Right ventricle myocardium superior (tissue), 1 donor: ENCODE measurements at regions not wholly inside any gene's neighbourhood (a gene's known extent, or its start where the extent isn't known, plus 50 kb on each side); places are given as distances from the start of the nearest gene placed in this dataset.

ENCODE experiments used
- ATAC-seq: fragments of 200-7000 bp; cut with Tn5 transposase; one replicate; pipeline ENCODE4 v1.9.1; 2020; ENCODE audit warnings: mild to moderate bottlenecking; ENCODE audit not compliant: poor library complexity
- DNase-seq: peaks from one replicate; pipeline ENCODE4 v3.0.0-alpha.2; 2020
- intact Hi-C: fragments of 100-400 bp; cut with DNase I; formaldehyde crosslinking; loops from one replicate; pipeline ENCODE4 v1.11.2; 2022
- donor health status: DM: no; HTN: yes; CAD: no; lungs with severe emphysema.

- DNase-seq: no peak
- intact Hi-C loops: no loop called here
- ATAC-seq: no peak
Measured at GRCh38 chr15:87123676-87124382, 1044.2 kb downstream of the AGBL1 start.

- DNase-seq (no peak), ATAC-seq (no peak)
Measured at GRCh38 chr15:87121336-87121735, 1041.7 kb downstream of the AGBL1 start.

DNA sequence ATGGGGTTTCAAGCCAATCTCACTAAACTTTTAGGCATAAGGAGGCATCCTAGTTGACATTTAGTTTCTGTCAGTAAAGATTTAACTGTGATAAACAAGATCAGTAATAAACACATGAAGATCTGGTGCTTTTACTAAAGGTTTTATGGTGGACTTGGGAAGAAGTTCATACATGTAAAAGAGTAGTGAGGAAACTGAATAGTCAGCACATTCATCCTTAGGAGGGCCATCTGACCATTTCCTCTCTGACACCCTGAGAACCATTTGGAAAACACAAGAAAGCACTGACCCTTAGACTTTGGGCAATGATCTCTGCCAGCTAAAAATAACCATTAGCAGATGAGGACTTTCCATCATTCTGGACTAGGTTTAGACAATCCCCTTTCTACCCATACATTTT is 1040.9 kb downstream of the AGBL1 start:
- ATAC-seq: no peak
- intact Hi-C loops: no loop called here
- no peak for DNase-seq

More at GRCh38 chr15:87121336-87121735, 1041.7 kb downstream of the AGBL1 start:
- intact Hi-C loops: no loop called here

GRCh38 chr15:87118846-87119245 is 1039.2 kb downstream of the AGBL1 start:
- ATAC-seq (no peak), DNase-seq (no peak)
- intact Hi-C loops: no loop called here

GRCh38 chr15:87118435-87118834 is 1038.8 kb downstream of the AGBL1 start:
- DNase-seq (no peak), ATAC-seq (no peak)
- intact Hi-C loops: no loop called here

DNA sequence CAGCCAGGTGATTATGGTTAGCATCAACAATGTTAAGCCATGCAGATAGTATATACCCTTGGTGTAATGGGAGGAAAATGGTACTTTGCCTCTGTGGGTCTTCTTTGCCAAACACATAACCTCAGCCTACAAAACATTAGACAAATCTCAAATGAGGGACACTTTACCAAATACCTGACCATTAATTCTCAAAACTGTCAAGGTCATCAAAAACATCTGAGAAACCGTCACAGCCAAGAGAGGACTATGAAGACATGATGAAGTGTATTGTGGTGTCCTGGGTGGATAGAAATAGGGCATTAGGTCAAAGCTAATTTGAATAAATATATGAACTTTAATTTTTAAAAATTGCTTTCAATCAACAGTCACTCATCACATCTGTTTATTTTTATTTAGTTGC is 1036.1 kb downstream of the AGBL1 start:
- DNase-seq (no peak), ATAC-seq (no peak)
- intact Hi-C loops: no loop called here

DNA sequence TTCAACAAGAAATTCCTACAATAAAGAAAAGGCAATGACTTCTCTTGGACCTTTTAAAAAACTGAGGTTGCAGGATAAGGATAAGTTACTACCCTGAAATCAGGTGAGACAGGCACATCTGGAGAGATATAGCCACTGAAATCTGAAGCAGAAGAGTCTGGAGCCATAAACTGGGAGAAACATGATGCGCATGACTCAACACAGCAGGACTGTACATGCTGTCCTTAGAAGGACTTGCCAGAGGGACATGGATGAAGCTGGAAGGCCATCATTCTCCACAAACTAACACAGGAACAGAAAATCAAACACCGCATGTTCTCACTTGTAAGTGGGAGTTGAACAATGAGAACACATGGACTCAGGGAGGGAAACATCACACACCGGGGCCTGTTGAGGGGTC is 1020.2 kb downstream of the AGBL1 start:
- intact Hi-C loops: no loop called here
- no peak for DNase-seq
- ATAC-seq: no peak

DNA sequence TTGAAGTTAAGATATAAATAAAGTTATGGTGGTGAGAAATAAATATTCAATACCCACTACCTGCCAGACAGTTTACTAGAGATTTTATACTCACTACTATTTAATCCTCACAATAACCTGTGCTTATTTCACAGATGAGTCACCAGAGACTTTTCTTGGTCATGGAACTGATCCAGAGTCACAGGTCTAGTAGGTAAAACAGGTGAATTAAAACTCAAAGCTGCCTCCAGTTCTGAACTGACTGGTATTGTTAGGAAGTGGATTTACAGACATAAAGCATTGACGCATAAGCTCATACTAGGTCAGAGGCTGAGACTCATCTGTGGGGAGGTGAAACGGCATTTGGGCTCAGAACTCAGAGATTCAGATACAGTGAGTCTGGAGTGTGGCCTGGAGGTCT is 1009.9 kb downstream of the AGBL1 start:
- intact Hi-C loops: no loop called here
- ATAC-seq (no peak), DNase-seq (no peak)

DNA sequence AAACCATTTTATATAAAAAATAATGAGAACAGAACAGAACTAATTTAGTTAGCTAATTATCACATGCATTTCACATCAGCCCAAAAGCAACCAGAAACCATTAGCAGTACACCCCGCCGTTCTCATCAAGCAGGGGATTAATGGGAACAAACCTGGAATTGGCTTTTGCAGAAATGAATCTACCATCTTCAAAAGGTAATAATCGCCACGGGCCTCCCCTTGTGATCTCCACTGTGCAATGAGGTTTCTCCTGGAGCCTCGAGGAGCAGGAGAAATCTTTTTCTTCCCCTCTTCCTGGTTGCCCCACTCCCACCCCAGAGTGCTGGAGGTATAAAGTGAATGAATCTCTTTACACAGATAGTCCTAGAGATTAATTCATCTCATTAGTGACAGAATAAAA is 1003.5 kb downstream of the AGBL1 start:
- intact Hi-C loops: no loop called here
- ATAC-seq (no peak), DNase-seq (no peak)

- DNase-seq (no peak), ATAC-seq (no peak)
- intact Hi-C loops: no loop called here
Measured at GRCh38 chr15:87082581-87082980, 1002.9 kb downstream of the AGBL1 start.

DNA sequence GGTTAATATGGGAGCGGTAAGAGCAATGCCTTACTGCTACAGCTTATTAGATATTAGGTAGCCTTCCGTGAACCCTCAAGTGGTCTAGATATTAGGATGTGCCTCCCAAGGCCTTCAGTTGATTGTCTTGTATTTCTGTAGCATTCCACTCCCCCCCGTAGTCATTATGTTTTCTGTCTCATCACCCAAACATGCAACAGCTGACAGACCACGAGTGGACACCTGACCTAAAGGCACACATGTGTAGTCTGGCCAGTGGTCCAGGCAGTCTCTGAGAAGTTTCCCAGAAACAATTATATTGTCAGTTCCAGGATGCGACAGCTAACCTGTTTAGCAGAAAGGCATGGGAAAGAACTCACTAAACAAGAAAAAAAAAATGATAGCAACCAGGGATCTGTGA is 1000.9 kb downstream of the AGBL1 start:
- DNase-seq: no peak
- intact Hi-C loops: no loop called here
- ATAC-seq: no peak
